ENCODE measurements at regions not wholly inside any gene's neighbourhood (a gene's known extent, or its start where the extent isn't known, plus 50 kb on each side); places are given as distances from the start of the nearest gene placed in this dataset.

DNA sequence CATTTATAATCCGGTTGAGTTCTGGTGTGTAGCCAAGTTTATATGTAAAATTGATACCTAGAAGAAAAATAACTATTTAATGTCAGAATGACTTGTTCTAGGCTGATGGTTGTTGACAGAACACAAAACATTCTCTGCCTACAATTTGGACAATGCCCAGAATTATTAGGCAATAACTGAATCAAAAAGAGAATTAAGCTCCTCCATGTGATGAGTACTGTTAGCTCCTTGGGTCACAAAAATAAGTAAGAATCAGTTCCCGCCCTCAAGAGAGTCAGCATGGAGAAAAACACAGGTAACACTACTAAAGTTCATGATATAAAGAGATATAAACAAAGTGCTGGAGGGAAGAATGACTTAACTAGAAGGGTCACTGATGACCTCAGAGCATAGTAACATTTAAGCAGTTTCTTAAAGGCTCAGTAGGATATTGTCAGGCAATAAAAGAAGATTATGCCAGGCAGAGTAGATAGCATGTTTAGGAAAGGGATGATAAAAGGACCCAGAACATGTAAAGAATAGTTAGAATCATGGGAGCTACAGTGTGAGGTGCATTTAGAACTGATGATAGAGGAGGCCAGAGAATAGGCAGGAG is 200.5 kb upstream of the ACTBL2 start:
- TF ChIP-seq CTCF (IDR thresholded peaks at IDR 0.05; ENCODE audit: low read length) (no peak), EZH2phosphoT487 (IDR thresholded peaks at IDR 0.05; ENCODE audit: low read length) (no peak)

Data from MM.1S (cell line).